ENCODE measurements at regions not wholly inside any gene's neighbourhood (a gene's known extent, or its start where the extent isn't known, plus 50 kb on each side); places are given as distances from the start of the nearest gene placed in this dataset.

DNA sequence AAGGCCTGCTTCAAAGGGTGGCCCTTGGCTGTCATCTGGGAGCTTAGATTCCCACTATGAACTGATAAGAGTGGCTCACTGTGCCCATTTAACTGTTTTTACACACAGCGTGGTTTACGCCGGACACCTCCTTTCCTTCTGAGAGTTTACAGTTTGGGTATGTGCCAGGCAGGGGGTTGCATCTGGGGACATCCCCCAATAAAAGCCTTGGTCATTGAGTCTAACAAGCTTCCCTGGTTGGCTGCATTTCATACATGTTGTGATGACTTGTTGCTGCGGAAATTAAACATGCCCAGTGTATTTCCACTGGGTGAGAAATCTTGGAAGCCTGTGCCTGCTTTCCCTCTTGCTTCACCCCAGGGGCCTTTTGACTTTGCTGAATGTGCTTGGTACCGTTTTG is 264.1 kb upstream of the NPY start:
- Histone ChIP-seq H2AK5ac (ENCODE audit: low read depth, low read length) (no peak overlapping the region), H2BK15ac (ENCODE audit: low read depth, low read length) (no peak overlapping the region), H3K23ac (ENCODE audit: low read depth, low read length) (no peak overlapping the region), H3K79me1 (ENCODE audit: low read depth in 1 of 2, low read length in 2 of 2) (no peaks in the 10 kb centered on the region), H2BK5ac (ENCODE audit: low read depth, low read length, poor library complexity, severe bottlenecking) (no peak overlapping the region), H3K36me3 (ENCODE audit: control insufficient read depth, insufficient read depth, low read length) (no peaks in the 10 kb centered on the region), H3K56ac (ENCODE audit: extremely low read depth, insufficient read depth, low read length) (no peak overlapping the region), H3K9me1 (ENCODE audit: insufficient read depth, low read length) (no peaks in the 10 kb centered on the region), H3K9me3 (ENCODE audit: control insufficient read depth, insufficient read depth, low read length) (peaks cover 2% of the 10 kb centered on the region; the same call in 1 of the 2 replicates), H3K18ac (ENCODE audit: low read depth, low read length) (no peak overlapping the region), H3K14ac (replicated peaks; ENCODE audit: low read depth, low read length) (no peak overlapping the region), H3K9ac (ENCODE audit: low read depth, low read length) (no peak overlapping the region), H4K20me1 (ENCODE audit: insufficient read depth, low read length) (no peaks in the 10 kb centered on the region), H2AK9ac (replicated peaks; ENCODE audit: low read depth, low read length, poor library complexity) (no peak overlapping the region), H3K27me3 (ENCODE audit: control insufficient read depth, insufficient read depth, low read length) (no peaks in the 10 kb centered on the region), H4K8ac (ENCODE audit: low read depth in 2 of 2, low read length in 2 of 2) (no peak overlapping the region), H3K27ac (ENCODE audit: insufficient read depth, low read length) (no peak overlapping the region), H4K5ac (ENCODE audit: low read depth, low read length) (no peak overlapping the region), H2BK20ac (ENCODE audit: low read depth, low read length) (no peak overlapping the region), H3K4ac (ENCODE audit: low read depth, low read length) (no peak overlapping the region), H4K91ac (ENCODE audit: insufficient read depth, low read depth, low read length) (no peak overlapping the region), H3K4me1 (ENCODE audit: control insufficient read depth, insufficient read depth, low read length) (no peaks in the 10 kb centered on the region), H3K4me3 (ENCODE audit: insufficient read depth, low read depth, low read length) (no peak overlapping the region), H3K4me2 (ENCODE audit: low read depth, low read length) (no peak overlapping the region), H2AFZ (replicated peaks; ENCODE audit: low read length, poor library complexity) (no peak overlapping the region), H2BK120ac (ENCODE audit: low read depth, low read length) (no peak overlapping the region)
- CTCF ChIA-PET, result no interaction called here
- in situ Hi-C loops (cut with MboI; ENCODE audit: low sequenced_read_pairs), result no loop called here
- dilution Hi-C loops (cut with HindIII; ENCODE audit: low sequenced_read_pairs, unreplicated experiment), result no loop called here
- intact Hi-C loops (cut with micrococcal nuclease), result no loop called here
- TF ChIP-seq ELK1 (IDR thresholded peaks at IDR 0.05; ENCODE audit: borderline replicate concordance, low read depth, low read length), result no peak
- TF ChIP-seq, protein P1, sequence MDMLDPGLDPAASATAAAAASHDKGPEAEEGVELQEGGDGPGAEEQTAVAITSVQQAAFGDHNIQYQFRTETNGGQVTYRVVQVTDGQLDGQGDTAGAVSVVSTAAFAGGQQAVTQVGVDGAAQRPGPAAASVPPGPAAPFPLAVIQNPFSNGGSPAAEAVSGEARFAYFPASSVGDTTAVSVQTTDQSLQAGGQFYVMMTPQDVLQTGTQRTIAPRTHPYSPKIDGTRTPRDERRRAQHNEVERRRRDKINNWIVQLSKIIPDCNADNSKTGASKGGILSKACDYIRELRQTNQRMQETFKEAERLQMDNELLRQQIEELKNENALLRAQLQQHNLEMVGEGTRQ (IDR thresholded peaks at IDR 0.05; ENCODE audit: low read depth, low read length), result no peak
- TF ChIP-seq MAZ (IDR thresholded peaks at IDR 0.05; ENCODE audit: borderline replicate concordance, low read depth, low read length), result no peak
- no peak for TF ChIP-seq SMC3 (IDR thresholded peaks at IDR 0.05; ENCODE audit: low read depth, low read length)
- TF ChIP-seq, protein P2, sequence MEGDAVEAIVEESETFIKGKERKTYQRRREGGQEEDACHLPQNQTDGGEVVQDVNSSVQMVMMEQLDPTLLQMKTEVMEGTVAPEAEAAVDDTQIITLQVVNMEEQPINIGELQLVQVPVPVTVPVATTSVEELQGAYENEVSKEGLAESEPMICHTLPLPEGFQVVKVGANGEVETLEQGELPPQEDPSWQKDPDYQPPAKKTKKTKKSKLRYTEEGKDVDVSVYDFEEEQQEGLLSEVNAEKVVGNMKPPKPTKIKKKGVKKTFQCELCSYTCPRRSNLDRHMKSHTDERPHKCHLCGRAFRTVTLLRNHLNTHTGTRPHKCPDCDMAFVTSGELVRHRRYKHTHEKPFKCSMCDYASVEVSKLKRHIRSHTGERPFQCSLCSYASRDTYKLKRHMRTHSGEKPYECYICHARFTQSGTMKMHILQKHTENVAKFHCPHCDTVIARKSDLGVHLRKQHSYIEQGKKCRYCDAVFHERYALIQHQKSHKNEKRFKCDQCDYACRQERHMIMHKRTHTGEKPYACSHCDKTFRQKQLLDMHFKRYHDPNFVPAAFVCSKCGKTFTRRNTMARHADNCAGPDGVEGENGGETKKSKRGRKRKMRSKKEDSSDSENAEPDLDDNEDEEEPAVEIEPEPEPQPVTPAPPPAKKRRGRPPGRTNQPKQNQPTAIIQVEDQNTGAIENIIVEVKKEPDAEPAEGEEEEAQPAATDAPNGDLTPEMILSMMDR (conservative IDR thresholded peaks at IDR 0.05; ENCODE audit: low read depth, low read length), result no peak
- TF ChIP-seq RFX5 (IDR thresholded peaks at IDR 0.05; ENCODE audit: low read depth, low read length), result no peak
- TF ChIP-seq MXI1 (IDR thresholded peaks at IDR 0.05; ENCODE audit: borderline replicate concordance, low read depth, low read length), result no peak
- TF ChIP-seq FOS (IDR thresholded peaks at IDR 0.05; ENCODE audit: low read depth, low read length), result no peak
- TF ChIP-seq CHD1 (IDR thresholded peaks at IDR 0.05; ENCODE audit: low read depth, low read length), result no peak
- TF ChIP-seq MAFK (IDR thresholded peaks at IDR 0.05; ENCODE audit: low read depth, low read length), result no peak
- no peak for TF ChIP-seq CEBPB (IDR thresholded peaks at IDR 0.05; ENCODE audit: low read depth, low read length)
- TF ChIP-seq NFE2L2 (IDR thresholded peaks at IDR 0.05; ENCODE audit: low read depth, low read length), result no peak
- no peak for TF ChIP-seq RCOR1 (IDR thresholded peaks at IDR 0.05; ENCODE audit: insufficient replicate concordance, low read length)
- WGBS, 2 experiments (ENCODE audit: extremely low coverage in 2 of 2, insufficient read length in 1 of 2), result no CpG with 5 or more reads among the region's 5 CpGs
- DNase-seq (no peak), ATAC-seq (ENCODE audit: low read depth) (no peak)
- POLR2A ChIA-PET (ENCODE audit: unreplicated experiment), result no interaction called here
- BruUV-seq (replicated peaks), result no TSS peak

Measured in IMR-90 (cell line).